ENCODE measurements at regions not wholly inside any gene's neighbourhood (a gene's known extent, or its start where the extent isn't known, plus 50 kb on each side); places are given as distances from the start of the nearest gene placed in this dataset.

GRCh38 chr10:78150756-78151155 is 117.1 kb downstream of the RPS24 start:
- TF ChIP-seq, protein P1, sequence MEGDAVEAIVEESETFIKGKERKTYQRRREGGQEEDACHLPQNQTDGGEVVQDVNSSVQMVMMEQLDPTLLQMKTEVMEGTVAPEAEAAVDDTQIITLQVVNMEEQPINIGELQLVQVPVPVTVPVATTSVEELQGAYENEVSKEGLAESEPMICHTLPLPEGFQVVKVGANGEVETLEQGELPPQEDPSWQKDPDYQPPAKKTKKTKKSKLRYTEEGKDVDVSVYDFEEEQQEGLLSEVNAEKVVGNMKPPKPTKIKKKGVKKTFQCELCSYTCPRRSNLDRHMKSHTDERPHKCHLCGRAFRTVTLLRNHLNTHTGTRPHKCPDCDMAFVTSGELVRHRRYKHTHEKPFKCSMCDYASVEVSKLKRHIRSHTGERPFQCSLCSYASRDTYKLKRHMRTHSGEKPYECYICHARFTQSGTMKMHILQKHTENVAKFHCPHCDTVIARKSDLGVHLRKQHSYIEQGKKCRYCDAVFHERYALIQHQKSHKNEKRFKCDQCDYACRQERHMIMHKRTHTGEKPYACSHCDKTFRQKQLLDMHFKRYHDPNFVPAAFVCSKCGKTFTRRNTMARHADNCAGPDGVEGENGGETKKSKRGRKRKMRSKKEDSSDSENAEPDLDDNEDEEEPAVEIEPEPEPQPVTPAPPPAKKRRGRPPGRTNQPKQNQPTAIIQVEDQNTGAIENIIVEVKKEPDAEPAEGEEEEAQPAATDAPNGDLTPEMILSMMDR (IDR thresholded peaks at IDR 0.05), result no peak
- TF ChIP-seq EZH2 (IDR thresholded peaks at IDR 0.05; ENCODE audit: borderline replicate concordance, insufficient read depth, low read depth, low read length, poor library complexity, severe bottlenecking), result no peak
